GM19463 (cell line): ENCODE measurements at regions not wholly inside any gene's neighbourhood (a gene's known extent, or its start where the extent isn't known, plus 50 kb on each side); places are given as distances from the start of the nearest gene placed in this dataset.

Experiments
- ATAC-seq: cut with Tn5 transposase; IDR thresholded peaks from one replicate; pipeline ENCODE4 v1.9.1; 2021; ENCODE audit warnings: mild to moderate bottlenecking, moderate library complexity; ENCODE audit not compliant: unreplicated experiment

DNA sequence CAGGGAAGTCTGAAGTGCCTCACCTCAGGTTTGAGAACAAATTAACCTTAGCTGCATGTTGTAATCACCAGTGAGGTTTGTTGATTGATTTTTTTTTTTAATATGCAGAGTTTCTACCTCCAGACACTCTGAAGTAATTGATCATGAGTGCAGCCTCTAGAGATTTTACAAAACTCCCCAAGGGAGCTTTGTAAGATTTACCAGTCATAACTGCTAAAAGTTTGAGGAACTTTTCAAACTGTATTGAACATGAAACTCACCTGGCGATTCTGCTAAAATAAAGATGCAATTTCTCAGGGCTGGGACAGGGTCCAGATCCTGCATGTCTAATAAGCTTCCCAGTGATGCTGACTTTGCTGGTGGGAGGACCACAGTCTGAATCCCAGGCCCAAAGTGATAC, 339.6 kb upstream of the DCC start:
- peak; percentile 56 for ATAC-seq

DNA sequence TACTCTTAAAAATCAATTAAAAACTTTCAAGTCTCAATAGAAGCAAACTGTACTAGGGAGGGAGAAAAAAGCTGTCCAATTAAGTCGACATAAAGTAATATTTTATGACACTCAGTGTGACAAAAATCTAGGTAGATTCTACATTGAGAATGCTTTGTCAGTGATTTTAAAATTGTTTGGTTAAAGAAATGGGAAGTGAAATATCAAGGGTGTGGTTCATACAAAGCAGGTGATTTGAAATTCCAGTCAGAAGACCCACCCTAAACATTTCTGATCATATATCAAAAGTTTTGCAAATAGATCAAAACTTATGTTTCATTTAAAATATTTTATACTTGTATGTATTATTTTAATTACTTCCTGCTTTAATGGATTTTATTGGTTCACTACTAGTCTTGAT, 338.9 kb upstream of the DCC start:
- ATAC-seq, result no peak

DNA sequence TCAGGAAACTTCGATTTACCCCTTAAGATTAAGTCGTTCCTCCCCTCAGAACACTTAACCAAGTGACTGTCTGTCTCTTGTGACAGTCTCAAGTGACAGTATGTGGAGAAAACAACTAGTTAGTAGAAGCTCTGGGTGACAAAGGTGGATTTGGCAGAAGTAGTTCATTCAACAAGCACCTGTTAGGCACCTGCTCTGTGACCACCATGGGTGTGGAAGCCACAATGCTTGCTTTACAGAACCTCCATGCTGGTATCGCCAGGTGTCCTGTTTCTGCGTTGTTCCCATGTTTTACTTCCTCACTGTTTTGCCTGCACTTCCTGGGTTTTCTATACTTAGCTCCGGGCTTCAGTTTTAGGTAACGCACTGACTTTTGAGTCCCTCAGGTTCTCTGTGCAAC, 337.4 kb upstream of the DCC start:
- no peak for ATAC-seq

DNA sequence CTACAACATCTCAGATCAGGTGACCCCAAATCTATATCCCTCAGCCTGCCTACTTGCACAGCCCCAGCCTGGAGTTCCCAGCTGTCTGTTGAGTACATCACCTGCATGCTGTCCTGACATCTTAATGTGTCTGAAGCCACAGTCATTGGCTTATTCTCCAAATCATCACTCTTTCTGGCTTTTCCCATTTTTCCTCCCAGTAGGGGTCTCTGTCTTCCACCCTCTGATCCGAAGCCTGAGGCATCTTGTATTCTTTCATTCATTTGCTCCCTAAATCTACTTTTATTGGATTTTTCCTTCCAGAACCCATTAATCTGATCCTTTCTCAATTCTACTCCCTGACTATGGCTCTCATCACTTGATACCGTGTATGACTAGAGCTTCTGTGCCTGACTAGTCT, 332.9 kb upstream of the DCC start:
- no peak for ATAC-seq

DNA sequence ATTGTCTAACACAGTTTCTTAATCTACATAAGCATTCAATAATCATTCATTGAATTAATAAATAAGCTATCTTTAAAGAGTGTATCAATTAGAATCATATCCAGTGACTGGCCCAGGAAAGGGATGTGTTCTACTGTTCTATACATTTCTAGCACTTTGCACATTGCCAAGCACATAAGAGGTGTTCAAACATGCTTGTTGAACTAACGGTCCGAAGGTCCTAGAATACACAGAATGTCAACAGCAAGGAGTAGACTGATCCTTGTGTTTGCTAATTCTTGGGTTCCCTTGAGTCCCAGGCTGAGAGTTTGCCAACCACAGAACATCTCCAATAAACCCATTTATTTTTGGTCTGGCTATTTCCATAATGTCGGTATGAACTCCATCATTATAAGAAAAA, 331.7 kb upstream of the DCC start:
- no peak for ATAC-seq

DNA sequence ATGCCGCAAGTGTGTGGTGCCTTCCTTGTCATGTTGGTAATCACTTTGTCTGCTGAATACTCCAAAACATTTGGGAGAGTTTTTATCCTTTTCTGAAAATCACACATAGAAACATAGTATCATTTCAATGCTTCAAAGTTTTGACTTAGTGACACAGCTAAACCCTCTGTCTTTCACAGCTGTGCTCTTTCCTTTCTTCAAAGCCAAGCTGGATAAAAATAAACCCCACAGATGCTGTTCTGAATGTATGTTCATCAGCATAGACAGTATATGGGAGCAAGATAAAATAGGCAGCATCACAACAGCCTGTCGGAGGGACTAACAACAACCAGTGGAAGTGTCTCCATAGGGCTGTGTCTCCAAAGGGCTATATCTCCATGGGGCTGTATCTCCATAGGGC, 331.3 kb upstream of the DCC start:
- ATAC-seq, result no peak

DNA sequence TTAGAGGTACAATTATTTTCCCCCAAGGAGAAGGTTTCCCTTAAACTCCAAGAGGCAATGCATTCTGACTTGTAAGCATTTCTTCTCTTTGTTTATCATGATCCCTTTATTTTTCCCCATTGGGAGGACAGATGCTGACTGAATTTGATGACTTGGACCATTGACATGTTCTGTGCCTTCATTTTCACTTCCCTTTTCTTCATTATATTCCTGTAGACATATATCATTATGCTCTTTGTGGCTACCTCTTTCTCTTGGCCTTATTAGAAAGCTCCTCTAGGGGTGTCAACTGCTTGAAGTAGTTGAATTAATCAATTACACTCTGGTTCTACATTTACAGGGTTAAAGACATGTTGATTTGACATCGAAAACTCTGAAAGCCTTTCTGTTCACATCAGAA, 330.0 kb upstream of the DCC start:
- no peak for ATAC-seq

DNA sequence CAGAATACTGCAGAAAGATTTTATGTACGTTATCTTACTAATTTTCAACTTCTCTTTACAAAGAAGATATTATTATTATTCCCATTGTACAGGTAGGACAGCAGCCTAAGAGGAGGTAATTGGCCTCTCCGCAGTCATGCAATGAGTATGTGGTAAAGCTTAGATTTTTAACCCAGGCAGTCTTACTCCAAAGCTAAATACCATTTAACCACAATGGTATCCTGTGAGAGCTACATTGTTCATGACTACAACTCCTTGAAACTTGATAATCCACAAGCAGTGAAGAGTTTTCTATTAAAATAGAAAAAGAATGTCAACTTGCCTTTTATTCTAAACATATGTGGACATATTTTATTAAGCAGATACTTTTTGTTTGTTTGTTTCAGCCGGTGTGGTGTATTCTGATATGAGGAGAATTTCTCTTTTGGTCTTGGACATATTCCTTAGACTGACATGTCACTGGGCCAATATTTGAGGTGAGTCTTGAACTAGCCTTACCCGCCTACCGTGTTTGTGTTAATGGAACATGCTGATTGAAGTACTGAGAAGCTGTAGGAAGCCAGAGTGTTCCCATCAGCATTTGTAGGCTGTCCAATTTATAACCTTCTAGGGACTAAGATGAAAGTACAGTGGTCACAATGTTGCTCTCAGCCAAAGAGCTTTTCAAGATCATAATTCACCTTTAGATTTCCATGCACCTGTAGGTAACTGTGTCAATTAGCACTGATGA, 293.9 kb upstream of the DCC start:
- no peak for ATAC-seq

DNA sequence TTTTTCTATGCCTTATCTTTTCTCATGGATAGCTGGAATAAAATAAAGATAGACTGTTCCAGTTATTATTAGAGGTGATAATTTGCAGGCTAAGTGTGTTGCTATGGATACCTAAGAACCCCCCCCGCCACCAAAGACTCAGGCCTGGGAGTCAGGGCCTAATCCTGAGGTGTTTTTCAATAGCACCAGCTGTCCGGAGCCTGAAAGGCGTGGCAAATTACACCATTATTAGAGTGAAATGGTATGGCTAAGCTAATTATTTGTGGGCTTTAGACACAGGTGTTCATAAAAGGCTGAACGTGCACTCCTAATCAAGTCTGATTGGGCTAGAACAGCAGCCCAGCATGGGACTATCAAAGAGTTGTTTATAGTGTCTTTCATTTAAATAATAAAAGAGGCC, 293.2 kb upstream of the DCC start:
- ATAC-seq, result no peak

DNA sequence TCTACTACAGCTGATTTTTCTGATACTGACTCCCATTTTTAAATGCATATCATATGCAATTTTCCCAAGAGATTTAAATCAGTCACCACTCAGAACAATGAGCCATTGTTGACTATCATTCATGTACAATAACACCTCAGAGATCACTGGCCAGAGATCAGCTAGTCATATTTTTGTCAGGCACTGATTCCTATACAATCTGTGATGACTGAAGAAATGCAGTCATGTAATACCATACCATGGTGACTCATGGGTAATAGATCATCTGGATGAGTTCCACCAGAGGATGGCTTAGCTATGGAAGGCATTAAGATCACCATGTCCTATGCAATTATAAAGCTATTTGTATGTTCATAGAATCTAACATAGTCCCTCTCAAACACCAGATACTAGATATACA, 285.7 kb upstream of the DCC start:
- no peak for ATAC-seq

DNA sequence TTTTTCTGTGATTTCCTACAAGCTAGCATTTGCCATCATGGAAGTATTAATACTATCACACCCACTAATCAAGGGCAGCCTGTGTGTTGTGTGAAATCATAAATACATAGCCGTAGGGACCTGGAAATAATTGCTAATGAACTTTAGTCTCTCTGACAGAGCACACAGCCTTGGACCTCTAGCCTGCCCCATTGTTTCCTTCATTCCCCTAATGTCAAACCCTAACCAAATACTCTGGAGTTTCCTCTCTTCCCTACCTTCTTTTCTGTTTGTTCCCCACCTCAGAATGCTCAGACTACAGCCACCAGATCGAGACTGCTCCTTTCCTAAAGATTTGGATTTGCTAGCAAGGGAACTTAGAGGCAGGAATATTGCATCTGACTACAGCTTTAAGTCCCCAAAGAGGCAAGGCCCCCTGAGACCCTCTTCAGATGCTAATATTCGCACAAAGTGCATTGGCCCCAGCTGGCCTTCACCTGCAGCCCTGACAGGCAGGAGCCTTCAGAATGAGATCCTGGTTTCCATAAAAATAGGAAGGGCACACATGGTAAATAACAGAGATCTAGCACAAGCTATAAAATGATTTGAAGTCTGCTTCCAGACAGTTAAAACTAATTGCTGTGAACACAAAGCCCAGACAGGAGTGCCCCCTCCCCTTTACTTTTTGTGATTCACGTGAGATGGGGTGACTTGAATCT, 279.2 kb upstream of the DCC start:
- no peak for ATAC-seq

DNA sequence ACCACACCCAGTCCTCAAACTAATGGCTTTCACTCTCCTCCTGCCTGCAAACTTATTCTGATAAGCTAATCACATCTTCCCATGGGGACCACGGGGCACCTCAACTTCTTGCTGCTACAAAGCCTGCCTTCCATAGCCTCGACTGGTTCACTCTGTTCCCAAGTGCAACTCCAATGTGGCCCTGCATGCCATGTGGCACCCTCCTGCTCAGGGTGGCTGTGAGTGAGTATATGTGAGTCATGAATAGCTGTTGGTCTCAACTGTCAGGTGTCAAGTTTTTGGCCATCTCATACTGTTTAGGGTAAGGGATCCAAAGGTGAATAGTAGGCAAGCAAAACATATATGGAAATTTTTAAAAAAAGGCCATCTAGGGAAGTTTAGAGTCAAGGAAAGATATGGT, 276.1 kb upstream of the DCC start:
- no peak for ATAC-seq

DNA sequence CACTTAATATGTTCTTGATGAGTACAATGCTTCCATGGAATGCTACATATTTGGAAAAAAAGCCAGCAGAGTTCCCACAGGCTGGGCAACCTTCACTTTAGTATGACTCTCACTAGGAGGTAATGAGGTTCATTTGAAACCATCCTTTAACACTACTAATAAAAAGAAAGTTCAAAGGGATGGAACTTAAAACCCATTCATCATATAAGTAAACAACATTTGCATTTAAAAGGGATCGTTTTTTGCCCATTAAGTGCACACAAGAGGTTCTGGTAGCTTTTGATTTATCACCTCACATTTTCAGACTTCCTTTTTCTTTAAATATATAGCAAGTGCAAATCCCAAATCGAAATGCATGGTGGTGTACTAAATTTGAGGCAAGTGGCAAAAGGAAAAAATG, 270.8 kb upstream of the DCC start:
- no peak for ATAC-seq

DNA sequence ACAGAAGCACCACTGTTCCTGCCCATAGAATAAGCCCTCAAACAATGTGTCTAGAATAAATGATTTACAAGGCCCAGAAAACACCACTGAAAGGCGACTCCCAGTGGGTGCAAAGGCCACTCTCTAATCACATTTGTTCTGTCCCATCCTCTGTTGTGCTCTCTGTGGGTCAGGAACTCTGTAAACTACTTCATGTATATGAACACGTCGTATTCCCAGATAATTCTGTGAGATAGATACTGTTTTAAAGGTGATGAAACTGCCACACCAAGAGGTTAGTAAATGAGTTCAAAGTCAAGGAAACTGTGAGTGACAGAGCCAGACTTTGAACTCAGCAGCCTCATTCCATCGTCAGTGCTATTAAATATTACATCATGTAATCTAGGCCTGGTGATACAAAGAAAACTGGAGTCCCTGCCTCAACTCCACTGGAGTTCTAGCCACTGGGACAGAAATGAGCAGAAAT, 269.7 kb upstream of the DCC start:
- ATAC-seq, result no peak

DNA sequence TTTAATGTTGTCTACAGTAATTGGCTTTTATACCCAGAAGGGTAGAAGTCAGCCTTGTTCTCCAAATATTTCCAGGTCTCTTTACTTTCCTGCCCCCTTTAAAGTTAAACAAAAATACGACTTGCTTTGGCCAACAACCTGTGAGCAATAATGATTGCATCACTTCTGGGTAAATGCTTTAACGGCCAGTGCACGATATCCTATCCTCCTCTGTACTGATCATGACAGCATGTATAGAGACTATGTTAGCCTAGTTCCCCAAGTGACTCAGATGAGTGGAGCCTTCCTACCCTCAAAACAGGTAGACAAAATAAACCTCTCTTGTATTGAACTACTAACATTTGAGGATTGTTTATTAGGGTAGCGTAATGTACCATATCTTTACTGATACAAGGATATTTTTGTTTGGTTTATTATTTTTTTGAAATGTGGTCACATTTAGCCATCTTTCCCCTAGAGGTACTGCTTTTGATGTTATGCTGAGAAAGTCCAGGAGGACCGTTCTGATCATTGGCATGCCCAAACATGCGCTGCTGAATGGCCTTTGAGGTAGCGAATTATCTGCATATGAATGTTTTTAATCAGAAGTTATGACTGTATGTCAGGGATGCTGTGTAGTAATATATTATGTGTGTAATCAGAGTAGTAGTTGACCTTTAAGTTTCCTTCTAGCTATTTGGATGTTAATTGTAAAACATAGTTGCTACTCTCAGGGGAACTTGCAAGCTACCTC, 262.6 kb upstream of the DCC start:
- ATAC-seq, result no peak

DNA sequence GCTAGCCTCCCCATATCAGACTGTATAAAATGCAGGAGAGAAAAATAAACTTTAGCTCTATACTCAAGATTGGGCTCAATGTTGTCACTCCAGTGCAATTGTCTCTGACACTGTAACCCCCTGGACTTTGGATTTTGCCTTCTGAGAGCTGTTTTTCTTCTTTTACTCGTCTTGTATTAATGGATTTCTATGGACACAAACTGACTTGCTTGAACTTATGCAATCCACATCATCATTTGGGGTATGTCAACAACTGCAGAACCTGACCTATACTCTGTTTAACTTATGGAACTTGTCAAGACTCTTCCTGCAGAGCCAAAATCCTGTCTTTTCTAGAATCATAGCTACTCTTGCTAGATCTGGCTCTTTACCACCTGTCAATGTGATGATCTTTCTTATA, 257.8 kb upstream of the DCC start:
- ATAC-seq, result no peak

DNA sequence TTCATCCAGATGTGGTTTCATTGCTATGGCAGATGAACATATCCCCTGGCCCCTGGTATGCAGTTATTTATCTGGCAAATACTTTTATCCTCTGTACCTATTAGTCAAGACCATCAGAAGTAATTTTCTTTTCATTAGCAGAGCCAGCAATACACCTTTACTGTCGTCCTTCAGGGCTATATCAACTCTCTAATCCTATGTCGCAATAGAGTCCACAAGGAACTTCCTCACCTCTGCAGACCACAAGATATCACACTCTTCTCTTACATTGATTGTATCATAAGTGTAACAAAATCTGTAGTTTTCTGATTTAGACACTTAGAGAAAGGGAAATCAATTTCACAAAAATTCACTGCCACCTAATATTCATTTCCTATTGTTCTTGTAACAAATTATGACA, 252.9 kb upstream of the DCC start:
- ATAC-seq, result no peak

DNA sequence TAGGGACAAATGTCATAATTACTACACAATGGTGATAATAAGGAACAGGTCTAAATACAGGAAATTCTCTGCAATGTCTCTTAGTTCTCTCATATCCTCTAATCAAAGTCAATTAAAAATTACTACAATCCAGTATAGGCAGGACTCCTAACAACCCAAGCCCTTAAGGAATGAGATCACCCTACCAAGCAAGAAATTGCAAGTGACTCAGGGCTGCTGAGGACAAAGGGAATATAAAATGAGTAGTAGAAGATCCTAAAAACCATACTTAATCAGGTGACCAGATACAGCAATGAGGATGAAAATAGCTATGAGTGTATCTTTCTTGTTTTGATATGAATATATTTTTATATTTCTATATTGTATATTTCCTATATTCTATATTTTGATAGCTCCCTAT, 250.0 kb upstream of the DCC start:
- ATAC-seq, result no peak

DNA sequence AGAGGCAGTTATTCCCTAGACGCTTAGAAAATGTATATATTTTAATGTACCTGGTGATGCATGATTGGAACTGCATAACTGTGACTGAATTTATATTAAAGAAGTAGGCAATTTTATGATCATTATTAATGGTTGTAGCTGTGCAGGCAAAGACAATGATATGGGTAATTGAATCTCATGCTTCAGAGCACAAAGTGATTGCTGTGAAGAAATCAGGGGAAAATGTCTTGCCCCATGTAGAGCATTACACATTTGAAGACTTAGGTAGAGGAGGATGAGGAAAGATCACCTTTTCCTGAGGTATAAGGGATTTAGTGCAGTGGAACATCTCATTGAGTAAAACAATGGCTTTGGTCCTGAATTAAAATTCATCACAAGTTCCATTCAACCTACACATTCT, 246.8 kb upstream of the DCC start:
- no peak for ATAC-seq

DNA sequence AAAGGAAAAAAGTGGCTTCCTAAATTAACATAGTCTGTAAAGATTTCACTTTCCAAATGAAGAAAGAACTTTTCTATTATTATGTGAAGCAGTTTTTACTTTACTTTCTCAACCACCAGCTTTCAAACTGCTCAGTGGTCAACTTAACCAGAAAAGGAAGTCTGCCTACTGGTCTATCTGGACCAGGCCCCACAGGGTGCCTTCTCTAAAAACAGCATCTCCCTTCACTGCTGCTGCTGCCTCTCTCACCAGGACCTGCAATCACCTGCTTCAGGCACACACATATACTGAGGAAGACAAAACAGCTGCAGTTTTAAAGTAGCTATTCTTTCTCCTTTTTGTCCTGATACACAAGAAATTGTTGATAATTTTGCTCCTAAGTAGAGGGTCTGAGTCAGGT, 221.3 kb upstream of the DCC start:
- ATAC-seq, result no peak

DNA sequence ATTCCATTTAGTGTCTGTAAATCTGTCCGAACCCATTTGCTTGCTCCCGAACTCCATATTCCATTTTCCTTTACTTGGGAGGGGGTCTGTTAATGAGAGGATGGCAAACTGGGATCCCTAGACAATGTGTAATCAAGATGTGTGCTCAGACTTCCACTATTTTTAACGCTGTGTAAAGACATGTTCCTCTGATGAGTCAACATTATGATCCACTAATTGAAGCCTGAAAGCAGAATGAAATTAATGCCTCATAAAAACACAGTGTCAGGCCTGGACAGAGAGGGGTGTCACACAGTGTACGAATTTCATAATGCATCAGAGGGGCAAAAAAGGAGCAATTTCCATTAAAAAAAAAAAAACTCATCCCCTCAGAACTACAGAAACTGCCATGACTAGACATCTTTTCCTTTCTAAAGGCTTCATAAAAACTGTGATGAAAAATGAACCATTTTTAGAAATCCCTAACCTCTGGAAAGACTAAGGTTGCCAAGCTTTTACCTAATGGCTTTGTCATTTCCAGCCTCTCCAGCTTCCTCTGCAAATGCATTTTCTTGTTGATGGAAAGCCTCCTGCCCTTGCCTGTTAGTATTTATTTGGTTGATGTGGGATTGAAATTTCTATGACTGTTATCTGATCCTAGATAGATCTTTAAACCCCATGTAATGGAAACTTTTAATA, 209.2 kb upstream of the DCC start:
- no peak for ATAC-seq

DNA sequence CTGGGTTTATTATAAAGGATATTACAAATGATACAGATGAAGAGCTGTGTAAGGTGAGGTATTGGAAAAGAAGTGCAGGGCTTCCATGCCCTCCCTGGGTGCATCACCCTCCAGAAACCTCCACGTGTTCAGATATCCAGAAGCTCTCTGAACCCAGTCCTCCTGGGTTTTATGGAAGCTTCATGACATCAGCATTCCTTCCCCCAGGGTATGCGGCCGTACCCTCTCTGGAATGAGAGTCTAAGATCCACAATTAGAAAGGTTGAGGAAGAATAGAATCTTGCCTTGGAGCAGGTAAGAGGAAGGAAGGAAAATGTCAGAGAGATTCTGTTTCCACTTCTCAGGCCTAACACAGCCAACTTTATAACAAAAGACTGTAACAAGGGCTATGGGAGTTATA, 208.2 kb upstream of the DCC start:
- ATAC-seq, result no peak
